AG09309 (cell line): ENCODE measurements at regions not wholly inside any gene's neighbourhood (a gene's known extent, or its start where the extent isn't known, plus 50 kb on each side); places are given as distances from the start of the nearest gene placed in this dataset.
"Not testable (repeated sequence)": the region's sequence is repeated elsewhere in the genome, so short reads cannot be mapped to it uniquely, and the experiment has no call there.

Source experiments
- DNase-seq: peaks from one replicate; pipeline ENCODE4 v3.0.0-alpha.2; 2010; ENCODE audit warnings: low read depth
- H3K4me3 ChIP-seq: 2 replicates; pipeline ENCODE4 v1.5.1; 2011; ENCODE audit warnings: mild to moderate bottlenecking, low read depth, low read length, moderate library complexity; ENCODE audit not compliant: control insufficient read depth
- TF ChIP-seq, protein P1 (sequence below): IDR thresholded peaks from 2 replicates; pipeline ENCODE4 v1.5.1; 2011; ENCODE audit warnings: mild to moderate bottlenecking, low read depth, low read length, inconsistent platforms; ENCODE audit not compliant: insufficient read depth, control insufficient read depth; ENCODE audit errors: missing control alignments

- TF ChIP-seq, protein P1, sequence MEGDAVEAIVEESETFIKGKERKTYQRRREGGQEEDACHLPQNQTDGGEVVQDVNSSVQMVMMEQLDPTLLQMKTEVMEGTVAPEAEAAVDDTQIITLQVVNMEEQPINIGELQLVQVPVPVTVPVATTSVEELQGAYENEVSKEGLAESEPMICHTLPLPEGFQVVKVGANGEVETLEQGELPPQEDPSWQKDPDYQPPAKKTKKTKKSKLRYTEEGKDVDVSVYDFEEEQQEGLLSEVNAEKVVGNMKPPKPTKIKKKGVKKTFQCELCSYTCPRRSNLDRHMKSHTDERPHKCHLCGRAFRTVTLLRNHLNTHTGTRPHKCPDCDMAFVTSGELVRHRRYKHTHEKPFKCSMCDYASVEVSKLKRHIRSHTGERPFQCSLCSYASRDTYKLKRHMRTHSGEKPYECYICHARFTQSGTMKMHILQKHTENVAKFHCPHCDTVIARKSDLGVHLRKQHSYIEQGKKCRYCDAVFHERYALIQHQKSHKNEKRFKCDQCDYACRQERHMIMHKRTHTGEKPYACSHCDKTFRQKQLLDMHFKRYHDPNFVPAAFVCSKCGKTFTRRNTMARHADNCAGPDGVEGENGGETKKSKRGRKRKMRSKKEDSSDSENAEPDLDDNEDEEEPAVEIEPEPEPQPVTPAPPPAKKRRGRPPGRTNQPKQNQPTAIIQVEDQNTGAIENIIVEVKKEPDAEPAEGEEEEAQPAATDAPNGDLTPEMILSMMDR, result no peak
- no peak overlapping the region for H3K4me3 ChIP-seq
- no peak for DNase-seq
These were observed 344.6 kb upstream of the GJE1 start for GRCh38 chr6:141788096-141788495.

- H3K4me3 ChIP-seq, result no peak overlapping the region
- TF ChIP-seq, protein P1, result no peak
These were observed 349.1 kb upstream of the GJE1 start for GRCh38 chr6:141783585-141783984.

DNA sequence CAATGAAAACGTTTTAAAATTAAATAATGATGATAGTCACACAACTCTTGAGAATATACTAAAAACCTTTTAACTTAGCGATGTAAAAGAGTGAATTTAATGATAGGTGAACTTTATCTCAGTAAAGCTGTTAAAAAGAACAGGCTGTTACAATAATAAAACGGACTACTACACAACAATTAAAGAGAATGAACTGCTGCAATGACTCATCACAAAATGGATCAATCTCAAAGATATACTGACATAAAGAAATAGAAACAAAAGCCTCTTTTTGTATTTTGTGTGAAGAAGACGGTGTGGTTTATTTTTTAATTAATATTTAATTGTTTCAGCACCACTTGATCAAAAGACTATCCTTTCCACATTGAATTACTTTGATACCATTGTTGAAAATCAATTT, 352.4 kb upstream of the GJE1 start:
- TF ChIP-seq, protein P1, result no peak
- DNase-seq, result no peak
- no peak overlapping the region for H3K4me3 ChIP-seq

More at GRCh38 chr6:141783585-141783984, 349.1 kb upstream of the GJE1 start:
- no peak for DNase-seq

DNA sequence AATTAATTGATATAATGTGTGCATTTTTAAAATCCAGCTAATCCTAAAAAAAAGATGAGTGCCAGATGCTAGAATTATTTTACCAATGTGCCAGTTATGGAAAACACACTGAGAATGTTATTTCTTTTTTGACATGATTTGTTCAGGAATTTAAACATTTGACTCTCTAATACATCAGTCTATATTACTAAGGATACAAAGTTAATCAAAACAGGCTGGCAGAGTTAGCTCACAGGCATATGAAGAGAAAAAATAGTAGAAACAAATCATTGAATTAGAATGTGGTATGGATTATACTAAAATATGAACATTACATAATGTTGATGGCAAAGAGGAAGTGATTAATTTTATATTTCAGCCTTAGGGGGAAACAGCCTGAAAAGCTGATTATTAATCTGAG, 368.3 kb upstream of the GJE1 start:
- no peak for DNase-seq
- TF ChIP-seq, protein P1, result no peak
- H3K4me3 ChIP-seq, result no peak overlapping the region

- TF ChIP-seq, protein P1, result no peak
- H3K4me3 ChIP-seq, result no peak overlapping the region
- no peak for DNase-seq
These were observed 374.3 kb upstream of the GJE1 start for GRCh38 chr6:141758430-141758829.

DNA sequence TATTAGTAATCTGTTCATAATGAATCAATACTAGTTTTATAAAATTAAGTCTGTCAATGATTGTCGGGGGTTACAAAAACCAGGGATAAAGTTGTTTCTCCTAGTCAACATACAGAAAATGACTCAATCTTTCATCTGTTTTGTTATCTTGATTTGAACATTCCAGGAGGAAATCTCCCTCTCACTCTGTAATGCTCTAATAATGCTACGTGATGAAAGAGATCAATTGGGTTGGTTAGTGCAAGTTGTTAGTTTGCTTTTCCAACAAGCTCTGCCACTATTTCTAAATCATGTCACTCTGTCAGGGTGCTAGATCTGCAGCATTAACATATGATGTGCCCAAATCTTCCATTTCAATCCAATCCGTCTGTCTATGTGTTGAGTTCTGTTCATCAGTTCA, 379.5 kb upstream of the GJE1 start:
- no peak for DNase-seq
- no peak overlapping the region for H3K4me3 ChIP-seq
- TF ChIP-seq, protein P1, result no peak

DNA sequence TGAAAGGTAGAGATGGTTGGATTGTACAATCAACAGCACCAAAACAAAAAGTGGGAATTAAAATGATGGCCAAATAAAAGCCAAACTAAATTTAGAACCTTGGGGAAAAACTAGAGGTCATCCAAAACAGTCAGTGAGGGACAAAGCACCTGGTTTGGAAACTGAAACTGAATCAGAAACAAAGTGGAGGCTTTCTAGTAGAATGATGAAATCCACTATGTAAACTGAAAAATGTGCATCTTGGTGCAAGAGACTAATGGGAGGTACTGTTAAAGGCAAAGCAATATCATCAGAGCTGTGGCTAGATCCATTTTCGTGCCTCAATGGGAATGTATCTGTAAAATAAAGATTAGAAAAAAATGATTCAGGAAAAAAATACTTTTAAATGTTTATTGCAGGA, 380.0 kb upstream of the GJE1 start:
- DNase-seq, result no peak
- TF ChIP-seq, protein P1, result no peak
- no peak overlapping the region for H3K4me3 ChIP-seq

DNA sequence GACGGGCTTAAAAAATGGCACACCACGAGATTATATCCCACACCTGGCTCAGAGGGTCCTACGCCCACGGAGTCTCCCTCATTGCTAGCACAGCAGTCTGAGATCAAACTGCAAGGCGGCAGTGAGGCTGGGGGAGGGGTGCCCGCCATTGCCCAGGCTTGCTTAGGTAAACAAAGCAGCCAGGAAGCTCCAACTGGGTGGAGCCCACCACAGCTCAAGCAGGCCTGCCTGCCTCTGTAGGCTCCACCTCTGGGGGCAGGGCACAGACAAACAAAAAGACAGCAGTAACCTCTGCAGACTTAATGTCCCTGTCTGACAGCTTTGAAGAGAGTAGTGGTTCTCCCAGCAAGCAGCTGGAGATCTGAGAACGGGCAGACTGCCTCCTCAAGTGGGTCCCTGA, 386.4 kb upstream of the GJE1 start:
- not testable (repeated sequence) for H3K4me3 ChIP-seq, DNase-seq
